ENCODE measurements at regions not wholly inside any gene's neighbourhood (a gene's known extent, or its start where the extent isn't known, plus 50 kb on each side); places are given as distances from the start of the nearest gene placed in this dataset.

DNA sequence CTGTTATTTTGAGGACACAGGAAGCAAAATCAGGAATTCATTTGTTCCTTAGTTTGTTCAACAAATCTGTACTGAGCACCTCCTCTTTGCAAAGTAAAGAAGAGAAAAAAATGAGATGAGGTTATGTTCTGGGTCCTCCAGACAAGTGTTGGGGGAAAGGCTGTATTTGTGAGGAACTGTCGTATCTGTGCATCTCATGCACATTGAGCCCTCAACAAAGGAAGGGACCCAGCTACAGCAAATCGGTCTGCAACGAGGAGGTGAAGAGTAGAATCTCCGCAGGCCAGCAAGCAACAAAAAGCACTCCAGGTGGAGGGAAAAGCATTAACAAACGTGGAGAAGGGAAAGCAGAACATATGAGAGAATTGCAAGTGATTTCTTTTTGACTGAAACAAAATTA lies 143.0 kb upstream of the CYP1B1 start:
- H3K36me3 ChIP-seq (ENCODE audit: control insufficient read depth, insufficient read depth, low read length) = no peaks in the 10 kb centered on the region
- DNase-seq (ENCODE audit: low read depth) = no peak
- H3K4me3 ChIP-seq (ENCODE audit: low read depth, low read length) = no peak overlapping the region
- H3K27me3 ChIP-seq (ENCODE audit: control insufficient read depth, insufficient read depth, low read length) = no peaks in the 10 kb centered on the region
- TF ChIP-seq, protein P1, sequence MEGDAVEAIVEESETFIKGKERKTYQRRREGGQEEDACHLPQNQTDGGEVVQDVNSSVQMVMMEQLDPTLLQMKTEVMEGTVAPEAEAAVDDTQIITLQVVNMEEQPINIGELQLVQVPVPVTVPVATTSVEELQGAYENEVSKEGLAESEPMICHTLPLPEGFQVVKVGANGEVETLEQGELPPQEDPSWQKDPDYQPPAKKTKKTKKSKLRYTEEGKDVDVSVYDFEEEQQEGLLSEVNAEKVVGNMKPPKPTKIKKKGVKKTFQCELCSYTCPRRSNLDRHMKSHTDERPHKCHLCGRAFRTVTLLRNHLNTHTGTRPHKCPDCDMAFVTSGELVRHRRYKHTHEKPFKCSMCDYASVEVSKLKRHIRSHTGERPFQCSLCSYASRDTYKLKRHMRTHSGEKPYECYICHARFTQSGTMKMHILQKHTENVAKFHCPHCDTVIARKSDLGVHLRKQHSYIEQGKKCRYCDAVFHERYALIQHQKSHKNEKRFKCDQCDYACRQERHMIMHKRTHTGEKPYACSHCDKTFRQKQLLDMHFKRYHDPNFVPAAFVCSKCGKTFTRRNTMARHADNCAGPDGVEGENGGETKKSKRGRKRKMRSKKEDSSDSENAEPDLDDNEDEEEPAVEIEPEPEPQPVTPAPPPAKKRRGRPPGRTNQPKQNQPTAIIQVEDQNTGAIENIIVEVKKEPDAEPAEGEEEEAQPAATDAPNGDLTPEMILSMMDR (IDR thresholded peaks at IDR 0.05; ENCODE audit: insufficient read depth, low read length, poor library complexity, severe bottlenecking) = no peak

DNA sequence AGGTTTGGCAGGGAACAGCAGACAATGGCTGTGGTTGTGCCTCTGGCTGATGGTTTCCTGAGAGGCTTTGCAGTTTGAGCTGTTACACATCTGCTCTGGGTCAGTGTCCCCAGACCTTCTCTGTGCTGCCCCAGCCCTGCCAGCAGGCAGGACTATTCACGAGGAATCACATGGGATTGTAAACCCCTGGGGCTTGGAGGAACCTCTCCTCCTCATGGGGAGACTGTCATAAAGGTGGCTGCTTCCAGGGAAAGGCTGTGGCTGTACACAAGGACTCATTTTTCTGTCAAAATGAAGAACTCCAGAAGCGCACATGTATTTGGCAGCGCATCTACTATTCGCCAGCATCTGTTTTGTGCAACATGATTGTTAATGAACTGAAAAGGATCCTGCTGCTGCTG lies 142.6 kb upstream of the CYP1B1 start:
- Histone ChIP-seq H3K36me3 (ENCODE audit: control insufficient read depth, insufficient read depth, low read length) (no peaks in the 10 kb centered on the region), H3K4me3 (ENCODE audit: low read depth, low read length) (no peak overlapping the region), H3K27me3 (ENCODE audit: control insufficient read depth, insufficient read depth, low read length) (no peaks in the 10 kb centered on the region)
- TF ChIP-seq, protein P1 (IDR thresholded peaks at IDR 0.05; ENCODE audit: insufficient read depth, low read length, poor library complexity, severe bottlenecking) = no peak
- no peak for DNase-seq (ENCODE audit: low read depth)

DNA sequence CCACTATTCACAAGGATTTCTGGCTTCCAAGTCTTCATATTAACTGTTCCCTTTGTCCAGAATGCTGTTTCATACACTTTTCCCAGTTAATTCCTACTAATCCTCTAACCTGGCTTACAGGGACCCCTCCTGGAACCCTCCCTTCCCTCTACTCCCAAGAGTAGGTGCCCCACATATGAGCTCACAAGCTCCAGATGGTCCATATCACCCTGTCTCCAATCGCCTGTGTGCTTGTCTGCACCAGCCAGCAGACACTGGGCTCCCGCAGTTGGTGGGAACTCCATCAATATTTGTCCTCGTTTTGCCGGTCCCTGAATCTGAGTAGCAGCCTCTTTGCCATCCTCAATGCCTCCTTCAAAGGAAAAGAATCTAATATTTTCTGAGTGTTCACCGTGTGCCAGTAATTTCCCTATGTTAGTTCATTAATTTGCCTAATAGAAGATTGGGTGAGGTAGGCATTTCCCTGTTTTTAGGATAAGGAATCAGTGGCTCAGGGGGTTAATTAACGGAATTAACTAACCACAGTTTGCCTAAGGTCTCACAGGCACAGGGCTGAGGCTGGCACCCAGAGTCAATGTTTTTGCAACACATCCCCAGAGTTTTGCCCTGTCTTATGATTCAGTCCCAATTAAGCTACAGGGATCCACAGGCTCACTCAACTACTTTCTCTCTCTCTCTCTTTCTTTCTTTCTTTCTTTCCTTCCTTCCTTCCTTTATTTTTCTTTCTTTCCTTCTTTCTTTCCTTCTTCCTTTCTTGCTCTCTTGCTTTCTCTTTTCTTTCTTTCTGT lies 141.6 kb upstream of the CYP1B1 start:
- Histone ChIP-seq H3K4me3 (ENCODE audit: low read depth, low read length) (no peak overlapping the region), H3K36me3 (ENCODE audit: control insufficient read depth, insufficient read depth, low read length) (no peaks in the 10 kb centered on the region), H3K27me3 (ENCODE audit: control insufficient read depth, insufficient read depth, low read length) (no peaks in the 10 kb centered on the region)
- DNase-seq (ENCODE audit: low read depth) = no peak
- TF ChIP-seq, protein P1 (IDR thresholded peaks at IDR 0.05; ENCODE audit: insufficient read depth, low read length, poor library complexity, severe bottlenecking) = no peak

DNA sequence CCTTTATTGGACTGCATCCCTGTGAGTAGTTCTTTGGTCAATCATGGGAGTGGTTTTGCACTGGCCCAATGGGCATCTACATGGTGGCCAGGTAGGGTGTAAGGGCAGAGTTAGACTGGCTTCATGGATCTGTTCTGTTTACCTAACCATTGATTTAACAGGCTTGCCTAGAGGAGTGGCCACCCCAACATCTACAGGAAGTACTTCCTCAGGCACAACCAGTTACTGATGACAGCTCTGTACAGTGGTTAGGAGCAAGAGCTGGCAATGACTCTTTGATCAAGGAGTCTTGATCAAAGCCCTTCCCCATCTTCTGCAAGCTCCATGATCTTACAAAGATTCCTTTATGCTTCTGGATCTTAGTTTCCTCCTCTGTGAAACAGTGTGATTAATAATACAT lies 140.9 kb upstream of the CYP1B1 start:
- Histone ChIP-seq H3K4me3 (ENCODE audit: low read depth, low read length) (no peak overlapping the region), H3K36me3 (ENCODE audit: control insufficient read depth, insufficient read depth, low read length) (no peaks in the 10 kb centered on the region), H3K27me3 (ENCODE audit: control insufficient read depth, insufficient read depth, low read length) (no peaks in the 10 kb centered on the region)
- TF ChIP-seq, protein P1 (IDR thresholded peaks at IDR 0.05; ENCODE audit: insufficient read depth, low read length, poor library complexity, severe bottlenecking) = no peak
- DNase-seq (ENCODE audit: low read depth) = no peak

DNA sequence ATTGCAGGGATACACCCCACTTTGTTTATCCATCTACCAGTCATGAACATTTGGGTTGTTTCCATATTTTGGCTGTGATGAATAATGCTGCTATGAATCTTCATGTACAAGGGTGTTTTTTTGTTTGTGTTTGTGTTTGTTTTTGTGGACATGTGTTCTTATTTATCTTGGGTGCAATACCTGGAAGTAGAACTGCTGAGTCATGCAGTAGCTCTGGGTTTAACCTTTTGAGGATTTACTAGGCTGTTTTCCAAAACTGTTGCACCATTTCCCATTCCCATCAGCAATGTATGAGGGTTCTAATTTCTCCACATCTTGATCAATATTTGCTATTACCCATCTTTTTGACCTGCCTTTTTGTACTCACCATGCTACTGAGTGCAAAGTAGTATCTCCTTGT lies 140.0 kb upstream of the CYP1B1 start:
- Histone ChIP-seq H3K27me3 (ENCODE audit: control insufficient read depth, insufficient read depth, low read length) (no peaks in the 10 kb centered on the region), H3K36me3 (ENCODE audit: control insufficient read depth, insufficient read depth, low read length) (no peaks in the 10 kb centered on the region), H3K4me3 (ENCODE audit: low read depth, low read length) (no peak overlapping the region)
- TF ChIP-seq, protein P1 (IDR thresholded peaks at IDR 0.05; ENCODE audit: insufficient read depth, low read length, poor library complexity, severe bottlenecking) = no peak
- DNase-seq (ENCODE audit: low read depth) = no peak

DNA sequence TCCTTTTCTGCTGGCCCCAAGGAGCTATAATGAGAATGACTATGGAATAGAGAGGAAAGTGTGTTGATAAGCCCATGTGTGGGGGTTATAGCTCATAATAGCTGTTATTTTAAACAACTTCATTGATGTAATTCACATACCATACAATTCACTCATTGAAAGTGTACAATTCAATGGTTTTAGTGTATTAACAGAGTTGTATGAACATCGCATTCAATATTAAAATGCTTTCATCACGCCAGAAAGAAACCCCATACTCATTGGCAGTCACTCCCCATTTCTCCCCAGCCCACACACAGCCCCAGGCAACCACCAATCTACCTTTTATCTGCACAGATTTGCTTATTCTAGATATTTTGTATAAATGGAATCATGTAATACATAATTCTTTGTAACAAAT lies 139.6 kb upstream of the CYP1B1 start:
- TF ChIP-seq, protein P1 (IDR thresholded peaks at IDR 0.05; ENCODE audit: insufficient read depth, low read length, poor library complexity, severe bottlenecking) = no peak

More for the DNA sequence above, 139.6 kb upstream of the CYP1B1 start:
- no peaks in the 10 kb centered on the region for H3K27me3 ChIP-seq (ENCODE audit: control insufficient read depth, insufficient read depth, low read length)
- no peak overlapping the region for H3K4me3 ChIP-seq (ENCODE audit: low read depth, low read length)
- no peak for DNase-seq (ENCODE audit: low read depth)
- no peaks in the 10 kb centered on the region for H3K36me3 ChIP-seq (ENCODE audit: control insufficient read depth, insufficient read depth, low read length)
